K562 (cell line): ENCODE measurements at regions not wholly inside any gene's neighbourhood (a gene's known extent, or its start where the extent isn't known, plus 50 kb on each side); places are given as distances from the start of the nearest gene placed in this dataset.

Experiments
- BCL6 ChIP-seq: fragments of 250-450 bp; sonication (Bioruptor Pico); IDR thresholded peaks from 2 replicates; pipeline ENCODE4 v1.4.0; 2020
- POLR2AphosphoS5 ChIP-seq: IDR thresholded peaks from 2 replicates; pipeline ENCODE4 v1.6.1; 2011; ENCODE audit warnings: mild to moderate bottlenecking, low read depth, low read length, moderate library complexity; ENCODE audit not compliant: control insufficient read depth, insufficient read depth
- SAFB2 ChIP-seq: fragments of 200-400 bp; formaldehyde crosslinking; IDR thresholded peaks from 2 replicates; pipeline ENCODE4 v1.6.1; 2018; ENCODE audit warnings: borderline replicate concordance, low read length, low read depth, moderate library complexity; ENCODE audit not compliant: severe bottlenecking
- STAT6 ChIP-seq: sonication (generic); formaldehyde crosslinking; IDR thresholded peaks from 2 replicates; pipeline ENCODE4 v1.8.1; 2023; ENCODE audit warnings: mild to moderate bottlenecking, missing genetic modification reagents
- TARDBP ChIP-seq: fragments of 450-650 bp; IDR thresholded peaks from 2 replicates; pipeline ENCODE4 v1.6.1; 2016
- ZBTB49 ChIP-seq: sonication (generic); formaldehyde crosslinking; IDR thresholded peaks from 2 replicates; pipeline ENCODE4 v1.8.0; 2022; ENCODE audit warnings: missing genetic modification reagents, mild to moderate bottlenecking, borderline replicate concordance
- ZKSCAN1 ChIP-seq: fragments of 150-350 bp; IDR thresholded peaks from 2 replicates; pipeline ENCODE4 v1.6.1; 2016; ENCODE audit warnings: low read depth, low read length
- ZNF280B ChIP-seq: fragments of 250-450 bp; sonication (Bioruptor Pico); IDR thresholded peaks from 2 replicates; pipeline ENCODE4 v1.5.1; 2021; ENCODE audit warnings: mild to moderate bottlenecking

GRCh38 chr5:99437986-99438385, 509.2 kb upstream of the CHD1 start:
- TF ChIP-seq STAT6 (CRISPR knock-in tag): no peak
- TF ChIP-seq ZBTB49: no peak
- TF ChIP-seq TARDBP: no peak
- no peak for TF ChIP-seq BCL6 (CRISPR knock-in tag)
- TF ChIP-seq POLR2AphosphoS5: no peak
- TF ChIP-seq SAFB2: no peak
- no peak for TF ChIP-seq ZKSCAN1
- no peak for TF ChIP-seq ZNF280B (CRISPR knock-in tag)
